Heart left ventricle (tissue), 13 donors: ENCODE measurements at regions not wholly inside any gene's neighbourhood (a gene's known extent, or its start where the extent isn't known, plus 50 kb on each side); places are given as distances from the start of the nearest gene placed in this dataset.

Experiments used
- CTCF ChIP-seq, 12 donors: fragments of 200-600 bp; sonication (generic) in 4 of 12; IDR thresholded peaks; one replicate each; pipeline versions ENCODE4 v1.5.0 to v1.8.0; 2018 to 2022; ENCODE audit warnings: antibody characterized with exemption in 12 of 12, mild to moderate bottlenecking in 5 of 12
- POLR2A ChIP-seq, 2 donors: fragments of 450-650 bp; IDR thresholded peaks; one replicate each; pipeline ENCODE4 v1.6.1; 2017; ENCODE audit warnings: antibody characterized with exemption in 2 of 2, mild to moderate bottlenecking in 2 of 2, moderate library complexity in 2 of 2
- donor health status: ischemic (EF 13 %, LVEDD 7.1; RV severe dilation, severe dysfunction).
- donor health status: DM: no; HTN: yes; CAD: no.
- donor health status: DM: no; HTN: no; CAD: no.
- donor health status: ischemic (EF 25% LVEDD 6.9; RV normal size, moderate dysfunction).
- donor health status: ischemic (EF 25% LVEDD 5.7; RV mildly dilated, moderate dysfunction).
- donor health status: ischemic (EF 35%, LVEDD 5.7; RV mildly dilated, moderate dysfunction).
- donor health status: nonischemic (EF 11% LVEDD 7.7; RV severe dilation, severe dysfunction).
- donor health status: DM: yes; HTN: yes; CAD: no.
- donor health status: PGD.
- donor health status: ischemic (EF 29% LVEDD 5.4; RV normal size, mild dysfunction).
- donor health status: nonischemic (EF 23%, LVEDD 6.1; RV moderate dilation, normal function).

- TF ChIP-seq CTCF (IDR thresholded peaks at IDR 0.05) = no peak
- TF ChIP-seq POLR2A (IDR thresholded peaks at IDR 0.05) = no peak
Observed at GRCh38 chr5:135126688-135127438, 92.8 kb upstream of the PITX1 start.
